NB4 (cell line): ENCODE measurements at regions not wholly inside any gene's neighbourhood (a gene's known extent, or its start where the extent isn't known, plus 50 kb on each side); places are given as distances from the start of the nearest gene placed in this dataset.

Experiments used
- CTCF ChIP-seq: IDR thresholded peaks from one replicate; pipeline ENCODE4 v1.5.1; 2012; ENCODE audit warnings: low read depth, low read length
- POLR2A ChIP-seq: IDR thresholded peaks from 2 replicates; pipeline ENCODE4 v1.6.1; 2011; ENCODE audit warnings: mild to moderate bottlenecking; ENCODE audit not compliant: insufficient read length; ENCODE audit errors: extremely low read depth

- TF ChIP-seq CTCF (no peak), POLR2A (no peak)
Observed at GRCh38 chr6:120871416-120872261, 462.6 kb downstream of the TBC1D32 start.
